BLaER1 treated with 17β-estradiol and CSF1 and Interleukin-3, amounts not matched to agents 10 nM and 100 nM (cell line): ENCODE measurements at regions not wholly inside any gene's neighbourhood (a gene's known extent, or its start where the extent isn't known, plus 50 kb on each side); places are given as distances from the start of the nearest gene placed in this dataset.
"Not testable (repeated sequence)": the region's sequence is repeated elsewhere in the genome, so short reads cannot be mapped to it uniquely, and the experiment has no call there.

Source experiments
- H3K27ac ChIP-seq, 11 experiments: shearing (Covaris generic); formaldehyde crosslinking; 2 replicates each; pipeline ENCODE4 v1.8.1; 2022
- H3K27me3 ChIP-seq, 11 experiments: shearing (Covaris generic); formaldehyde crosslinking; 2 replicates each; pipeline ENCODE4 v1.8.1; 2022
- H3K36me3 ChIP-seq, 11 experiments: shearing (Covaris generic); formaldehyde crosslinking; 2 replicates each; pipeline ENCODE4 v1.8.1; 2022
- H3K4me1 ChIP-seq, 10 experiments: shearing (Covaris generic); formaldehyde crosslinking; 2 replicates each; pipeline ENCODE4 v1.8.1; 2022
- H3K4me2 ChIP-seq, 11 experiments: shearing (Covaris generic); formaldehyde crosslinking; 2 replicates each; pipeline ENCODE4 v1.8.1; 2022
- H3K4me3 ChIP-seq, 10 experiments: shearing (Covaris generic); formaldehyde crosslinking; 2 replicates each; pipeline ENCODE4 v1.8.1; 2022
- H3K9ac ChIP-seq, 11 experiments: shearing (Covaris generic); formaldehyde crosslinking; 2 replicates each; pipeline ENCODE4 v1.8.1; 2022
- H3K9me3 ChIP-seq, 11 experiments: shearing (Covaris generic); formaldehyde crosslinking; replicated peaks in 1 of 11; 2 replicates each; pipeline ENCODE4 v1.8.1; 2022
- H4K20me1 ChIP-seq, 11 experiments: shearing (Covaris generic); formaldehyde crosslinking; 2 replicates each; pipeline ENCODE4 v1.8.1; 2022
- Cebpa-rat ChIP-seq, 11 experiments: shearing (Covaris generic); IDR thresholded peaks; 2 replicates each; pipeline ENCODE4 v1.8.1; 2022

DNA sequence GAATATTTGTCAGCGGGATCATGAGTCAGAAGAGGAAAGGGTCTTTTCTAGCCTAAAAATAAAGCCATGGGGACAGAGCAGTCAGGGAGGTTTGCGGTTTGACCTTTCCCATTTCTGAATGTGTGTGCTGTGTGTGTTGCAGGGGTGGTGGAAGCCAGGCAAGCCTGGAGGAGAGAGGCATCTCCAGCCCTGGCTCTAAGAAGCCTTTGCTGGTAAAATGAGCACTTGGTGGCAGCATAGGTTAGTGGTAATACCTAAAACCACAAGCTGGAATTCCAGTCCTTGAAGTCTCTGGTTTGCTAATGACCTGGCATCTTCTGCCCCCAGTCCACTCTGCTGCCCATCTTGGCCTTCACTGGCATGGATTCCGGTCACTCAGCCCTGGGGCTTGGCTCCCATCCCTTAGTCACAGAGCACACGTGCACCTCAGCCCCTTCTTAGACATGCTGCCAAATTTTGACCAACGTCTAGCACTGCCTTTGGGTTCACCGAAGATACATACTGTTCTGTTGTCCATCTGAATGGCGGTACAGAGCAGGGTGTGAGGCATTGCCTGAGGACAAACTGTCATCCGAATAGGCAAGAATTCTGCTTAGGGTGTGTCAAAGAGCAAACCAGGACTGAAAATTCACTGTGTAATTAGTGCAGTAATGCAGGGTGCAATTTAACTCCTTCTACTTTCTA lies 52.7 kb downstream of the KCNA5 start:
- Histone ChIP-seq H3K9ac (no peak overlapping the region), H3K4me3 (no peak overlapping the region), H3K4me1 (0 out of 20 replicates have a peak, but pooled peaks cover 0 to 6% (median 0%) of the 10 kb centered on the region in 10 experiments), H3K9me3 (no peaks in the 10 kb centered on the region), H4K20me1 (no peaks in the 10 kb centered on the region), H3K27me3 (no peaks in the 10 kb centered on the region), H3K27ac (no peak overlapping the region), H3K36me3 (no peaks in the 10 kb centered on the region), H3K4me2 (no peak overlapping the region)
- no peak for TF ChIP-seq Cebpa-rat (IDR thresholded peaks at IDR 0.05)

DNA sequence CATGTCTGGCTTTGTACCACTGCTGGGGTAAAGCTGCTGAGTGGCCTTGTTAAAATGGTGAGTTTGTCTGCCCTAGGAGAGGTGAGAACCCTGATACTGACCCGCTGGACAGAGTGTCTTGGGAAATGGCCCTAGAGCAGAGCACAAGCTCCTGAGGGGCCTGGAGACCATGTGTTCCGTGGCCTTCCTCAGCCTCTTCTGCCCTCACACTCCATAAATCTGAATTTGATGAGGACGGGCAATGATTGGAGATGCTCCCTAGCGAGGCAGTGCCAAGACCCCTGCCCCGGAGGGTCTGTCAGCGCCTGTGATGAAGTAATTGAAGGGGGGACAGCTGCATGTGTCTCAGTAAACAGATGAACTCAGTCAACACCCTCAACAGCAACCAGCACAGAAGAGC lies 54.1 kb downstream of the KCNA5 start:
- Histone ChIP-seq H3K9ac (no peak overlapping the region), H3K4me2 (no peak overlapping the region), H3K9me3 (no peaks in the 10 kb centered on the region), H3K27me3 (no peaks in the 10 kb centered on the region), H3K4me3 (no peak overlapping the region), H3K4me1 (0 out of 20 replicates have a peak, but pooled peaks cover 0 to 6% (median 0%) of the 10 kb centered on the region in 10 experiments), H3K27ac (no peak overlapping the region), H4K20me1 (no peaks in the 10 kb centered on the region), H3K36me3 (no peaks in the 10 kb centered on the region)
- TF ChIP-seq Cebpa-rat (IDR thresholded peaks at IDR 0.05) = no peak

DNA sequence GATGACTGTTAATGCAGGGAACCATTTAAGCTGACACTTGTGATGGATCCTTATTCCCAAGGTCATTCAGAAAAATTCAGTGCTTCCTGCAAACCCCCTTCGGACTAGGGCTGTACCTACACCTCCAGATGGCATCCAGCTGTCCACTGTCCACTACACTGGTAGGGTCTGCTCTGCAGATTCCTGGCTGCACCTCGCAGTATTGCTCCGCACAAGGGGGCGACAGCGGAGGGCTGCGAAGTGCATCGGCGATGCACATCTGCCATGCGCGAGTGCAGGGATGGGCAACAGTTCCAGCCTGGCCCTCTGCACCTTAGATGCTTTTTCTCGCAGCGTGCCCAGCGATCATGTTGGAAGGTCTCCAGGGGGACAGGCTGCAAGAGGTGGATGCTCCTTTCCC lies 55.5 kb downstream of the KCNA5 start:
- no peak for TF ChIP-seq Cebpa-rat (IDR thresholded peaks at IDR 0.05)
- Histone ChIP-seq H3K27me3 (no peaks in the 10 kb centered on the region), H4K20me1 (no peaks in the 10 kb centered on the region), H3K4me3 (no peak overlapping the region), H3K27ac (no peak overlapping the region), H3K9me3 (no peaks in the 10 kb centered on the region), H3K9ac (no peak overlapping the region), H3K36me3 (no peaks in the 10 kb centered on the region), H3K4me2 (no peak overlapping the region), H3K4me1 (peaks cover 0 to 6% (median 1%) of the 10 kb centered on the region in 10 experiments; a peak in 7 of 20 replicates)

DNA sequence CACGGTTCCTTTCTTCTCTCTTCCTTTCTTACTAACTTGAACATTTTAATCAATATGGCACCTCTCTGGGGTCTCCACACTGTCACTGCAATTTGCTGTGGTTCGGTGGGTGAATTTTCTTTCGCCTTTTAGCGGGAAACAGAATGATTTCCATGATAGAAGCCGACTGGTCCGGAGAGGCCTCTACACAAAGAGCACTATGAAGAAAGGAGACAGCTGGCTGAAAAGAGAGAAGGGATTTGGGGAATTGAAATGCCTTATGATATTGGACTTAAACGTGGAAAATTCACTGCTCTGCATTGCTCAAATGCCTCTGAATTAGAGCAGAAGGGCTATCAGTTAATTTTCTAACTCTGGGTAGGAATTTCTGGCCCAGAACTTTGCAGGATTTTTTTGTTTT lies 55.9 kb downstream of the KCNA5 start:
- TF ChIP-seq Cebpa-rat (IDR thresholded peaks at IDR 0.05) = no peak
- H3K27ac ChIP-seq = no peak overlapping the region
- H3K4me1 ChIP-seq = peaks cover 0 to 7% (median 6%) of the 10 kb centered on the region in 10 experiments; a peak in 10 of 20 replicates
- no peak overlapping the region for H3K4me2 ChIP-seq
- H3K9ac ChIP-seq = no peak overlapping the region
- H3K36me3 ChIP-seq = no peaks in the 10 kb centered on the region
- H3K9me3 ChIP-seq = no peaks in the 10 kb centered on the region
- H3K27me3 ChIP-seq = no peaks in the 10 kb centered on the region
- no peaks in the 10 kb centered on the region for H4K20me1 ChIP-seq
- H3K4me3 ChIP-seq = no peak overlapping the region

DNA sequence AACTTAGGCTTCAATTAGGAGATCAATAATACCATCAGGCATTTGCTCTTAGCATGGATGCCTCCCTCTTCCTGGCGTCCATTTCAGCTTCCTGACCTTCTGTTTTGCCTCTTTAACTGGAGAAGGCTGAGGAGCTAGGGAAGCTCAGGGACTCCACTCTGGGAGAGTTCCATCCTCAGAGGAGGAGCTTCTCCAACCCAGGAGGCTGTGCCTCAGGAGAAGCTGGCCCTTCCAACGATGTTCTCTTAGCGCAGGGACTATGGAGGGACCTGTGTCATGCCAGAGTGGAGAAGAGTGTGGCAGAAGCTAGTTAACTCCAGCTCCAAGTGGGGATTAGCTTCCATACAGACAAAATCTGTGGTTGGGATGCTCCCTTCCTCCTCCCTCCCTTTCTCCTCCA lies 58.0 kb downstream of the KCNA5 start:
- Histone ChIP-seq H3K36me3 (no peaks in the 10 kb centered on the region), H3K4me1 (peaks cover 0 to 12% (median 7%) of the 10 kb centered on the region in 10 experiments; a peak in 10 of 20 replicates), H3K9me3 (no peaks in the 10 kb centered on the region), H3K9ac (no peak overlapping the region), H3K4me3 (no peak overlapping the region), H3K27ac (no peak overlapping the region), H3K27me3 (no peaks in the 10 kb centered on the region), H3K4me2 (no peak overlapping the region), H4K20me1 (no peaks in the 10 kb centered on the region)
- no peak for TF ChIP-seq Cebpa-rat (IDR thresholded peaks at IDR 0.05)

DNA sequence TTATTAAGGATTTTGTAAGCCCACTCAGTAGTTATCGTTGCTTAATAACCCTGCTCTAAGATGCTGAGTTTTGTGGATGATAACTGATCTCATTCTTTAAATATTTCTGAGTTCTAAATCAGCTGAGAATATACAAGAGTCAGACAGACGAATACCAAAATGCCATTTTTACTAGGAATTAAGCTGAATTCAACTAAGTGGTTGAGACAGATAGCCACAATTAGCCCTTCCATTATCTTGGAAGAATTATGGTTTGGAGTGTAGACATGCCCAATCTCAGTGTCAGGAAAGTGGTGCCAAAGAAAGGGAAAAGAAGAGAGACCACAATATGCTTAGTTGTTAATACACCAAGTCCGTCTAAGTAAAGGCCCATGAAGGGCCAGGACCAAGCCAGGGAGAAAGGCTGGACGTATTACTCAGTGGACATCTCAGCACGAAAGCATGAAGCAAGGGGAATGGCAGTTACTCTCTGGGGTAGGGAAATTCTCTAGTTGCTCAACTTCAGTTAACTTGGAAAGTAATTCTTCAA lies 58.6 kb downstream of the KCNA5 start:
- no peak overlapping the region for H3K4me3 ChIP-seq
- peaks cover 0 to 12% (median 7%) of the 10 kb centered on the region in 10 experiments; a peak in 10 of 20 replicates for H3K4me1 ChIP-seq
- H4K20me1 ChIP-seq = no peaks in the 10 kb centered on the region
- no peaks in the 10 kb centered on the region for H3K36me3 ChIP-seq
- H3K27ac ChIP-seq = no peak overlapping the region
- TF ChIP-seq Cebpa-rat (IDR thresholded peaks at IDR 0.05) = no peak
- H3K9me3 ChIP-seq = no peaks in the 10 kb centered on the region
- H3K4me2 ChIP-seq = no peak overlapping the region
- no peaks in the 10 kb centered on the region for H3K27me3 ChIP-seq
- no peak overlapping the region for H3K9ac ChIP-seq

DNA sequence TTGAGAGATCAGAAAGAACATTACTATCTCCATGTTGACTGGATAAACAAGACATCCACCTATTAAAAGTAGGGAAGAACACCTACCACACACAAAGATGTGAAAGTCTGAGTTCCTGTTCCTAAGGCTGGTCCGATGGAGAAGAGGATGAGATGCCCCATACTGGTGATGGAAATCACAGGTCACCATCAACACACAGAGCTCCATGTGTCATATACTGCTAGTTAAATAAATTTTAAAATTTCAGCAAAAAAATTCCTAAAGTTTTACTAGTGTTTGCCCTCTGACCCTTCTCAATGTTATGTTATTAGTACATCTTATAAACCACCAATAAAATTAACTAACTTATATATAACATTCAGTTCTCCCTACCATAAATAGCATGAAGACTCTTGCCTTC lies 59.1 kb downstream of the KCNA5 start:
- TF ChIP-seq Cebpa-rat (IDR thresholded peaks at IDR 0.05) = no peak
- Histone ChIP-seq H3K4me2 (no peak overlapping the region), H3K27me3 (no peaks in the 10 kb centered on the region), H3K4me3 (no peak overlapping the region), H4K20me1 (no peaks in the 10 kb centered on the region), H3K27ac (no peak overlapping the region), H3K9me3 (no peaks in the 10 kb centered on the region), H3K9ac (no peak overlapping the region), H3K4me1 (peaks cover 0 to 12% (median 7%) of the 10 kb centered on the region in 10 experiments; a peak in 10 of 20 replicates), H3K36me3 (no peaks in the 10 kb centered on the region)

DNA sequence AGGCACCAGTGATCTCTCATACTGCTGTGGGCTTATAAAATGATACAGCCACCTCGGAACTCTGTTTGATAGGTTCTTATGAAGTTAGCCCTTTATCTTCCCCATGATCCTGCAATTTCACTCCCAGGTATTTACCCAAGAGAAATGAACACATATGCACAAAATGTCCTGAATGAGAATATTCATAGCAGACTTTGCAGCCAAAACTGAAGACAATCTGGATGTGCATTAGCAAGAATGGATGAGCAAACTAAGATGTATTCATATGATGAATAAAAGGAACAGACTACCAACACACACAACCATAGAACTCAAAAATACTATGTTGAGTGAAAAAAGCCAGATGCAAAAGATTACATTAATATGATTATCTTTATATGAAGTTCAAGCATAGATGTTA lies 66.7 kb downstream of the KCNA5 start:
- no peak overlapping the region for H3K27ac ChIP-seq
- no peaks in the 10 kb centered on the region for H3K36me3 ChIP-seq
- H3K4me1 ChIP-seq = no peaks in the 10 kb centered on the region
- H3K27me3 ChIP-seq = no peaks in the 10 kb centered on the region
- no peak for TF ChIP-seq Cebpa-rat (IDR thresholded peaks at IDR 0.05)
- H3K4me2 ChIP-seq = no peak overlapping the region
- no peaks in the 10 kb centered on the region for H3K9me3 ChIP-seq
- H4K20me1 ChIP-seq = no peaks in the 10 kb centered on the region
- no peak overlapping the region for H3K4me3 ChIP-seq
- H3K9ac ChIP-seq = no peak overlapping the region

DNA sequence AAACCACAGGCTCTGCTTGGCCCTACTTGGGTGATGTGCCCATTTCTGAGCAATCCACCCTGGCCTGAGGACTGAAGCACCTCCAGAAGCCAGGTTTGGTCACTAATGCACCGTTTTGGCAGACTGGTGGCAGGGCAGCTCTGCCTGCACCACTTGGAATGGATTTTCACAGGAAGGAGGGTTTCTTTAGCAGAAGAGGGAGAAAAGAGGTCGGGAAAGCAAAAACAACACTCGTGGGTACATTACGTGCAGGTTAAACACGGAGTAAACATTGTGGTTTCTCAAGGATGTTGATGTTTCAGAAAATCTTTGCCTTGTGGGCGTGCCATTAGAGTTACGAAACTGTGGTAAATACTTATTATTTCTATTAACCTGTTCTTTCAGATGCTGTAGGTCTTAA lies 70.8 kb downstream of the KCNA5 start:
- no peak for TF ChIP-seq Cebpa-rat (IDR thresholded peaks at IDR 0.05)
- H4K20me1 ChIP-seq = no peaks in the 10 kb centered on the region
- H3K4me1 ChIP-seq = no peaks in the 10 kb centered on the region
- no peaks in the 10 kb centered on the region for H3K36me3 ChIP-seq
- H3K9ac ChIP-seq = no peak overlapping the region
- no peaks in the 10 kb centered on the region for H3K9me3 ChIP-seq
- H3K27me3 ChIP-seq = no peaks in the 10 kb centered on the region
- no peak overlapping the region for H3K4me3 ChIP-seq
- no peak overlapping the region for H3K4me2 ChIP-seq
- H3K27ac ChIP-seq = no peak overlapping the region

DNA sequence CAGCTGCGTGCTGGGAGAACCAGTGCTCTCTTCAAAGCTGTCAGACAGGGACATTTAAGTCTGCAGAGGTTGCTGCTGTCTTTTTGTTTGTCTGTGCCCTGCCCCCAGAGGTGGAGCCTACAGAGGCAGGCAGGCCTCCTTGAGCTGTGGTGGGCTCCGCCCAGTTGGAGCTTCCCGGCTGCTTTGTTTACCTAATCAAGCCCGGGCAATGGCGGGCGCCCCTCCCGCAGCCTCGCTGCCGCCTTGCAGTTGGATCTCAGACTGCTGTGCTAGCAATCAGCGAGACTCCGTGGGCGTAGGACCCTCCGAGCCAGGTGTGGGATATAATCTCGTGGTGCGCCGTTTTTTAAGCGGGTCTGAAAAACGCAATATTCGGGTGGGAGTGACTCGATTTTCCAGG lies 78.1 kb downstream of the KCNA5 start:
- not testable (repeated sequence) for H3K4me1 ChIP-seq, H3K4me2 ChIP-seq, H3K4me3 ChIP-seq

DNA sequence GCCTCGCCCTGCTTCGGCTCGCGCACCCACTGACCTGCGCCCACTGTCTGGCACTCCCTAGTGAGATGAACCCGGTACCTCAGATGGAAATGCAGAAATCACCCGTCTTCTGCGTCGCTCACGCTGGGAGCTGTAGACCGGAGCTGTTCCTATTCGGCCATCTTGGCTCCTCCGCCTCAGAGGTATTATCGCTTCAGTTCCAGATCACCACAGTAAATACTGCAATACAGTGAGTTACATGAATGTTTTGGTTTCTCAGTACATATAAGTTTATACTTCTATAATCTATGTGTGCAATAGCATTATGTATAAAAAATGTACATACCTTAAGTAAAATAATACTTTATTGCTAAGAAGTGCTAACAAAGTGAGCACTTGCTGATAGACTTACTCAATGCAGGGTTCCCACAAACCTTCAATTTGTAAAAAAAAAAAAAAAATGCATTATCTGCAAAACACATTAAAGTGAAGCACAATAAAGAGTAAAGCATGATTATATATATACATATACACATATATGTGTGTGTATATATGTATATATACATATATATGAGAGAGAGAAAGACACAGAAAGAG lies 78.7 kb downstream of the KCNA5 start:
- not testable (repeated sequence) for H3K27ac ChIP-seq, H4K20me1 ChIP-seq, H3K9ac ChIP-seq

More for the DNA sequence above, 78.1 kb downstream of the KCNA5 start:
- not testable (repeated sequence) for H4K20me1 ChIP-seq, H3K27ac ChIP-seq, H3K27me3 ChIP-seq, H3K36me3 ChIP-seq, H3K9me3 ChIP-seq, H3K9ac ChIP-seq

More for the DNA sequence above, 78.7 kb downstream of the KCNA5 start:
- not testable (repeated sequence) for H3K27me3 ChIP-seq, H3K4me1 ChIP-seq, H3K9me3 ChIP-seq, H3K4me3 ChIP-seq, H3K4me2 ChIP-seq, H3K36me3 ChIP-seq
